ENCODE measurements at regions not wholly inside any gene's neighbourhood (a gene's known extent, or its start where the extent isn't known, plus 50 kb on each side); places are given as distances from the start of the nearest gene placed in this dataset.

DNA sequence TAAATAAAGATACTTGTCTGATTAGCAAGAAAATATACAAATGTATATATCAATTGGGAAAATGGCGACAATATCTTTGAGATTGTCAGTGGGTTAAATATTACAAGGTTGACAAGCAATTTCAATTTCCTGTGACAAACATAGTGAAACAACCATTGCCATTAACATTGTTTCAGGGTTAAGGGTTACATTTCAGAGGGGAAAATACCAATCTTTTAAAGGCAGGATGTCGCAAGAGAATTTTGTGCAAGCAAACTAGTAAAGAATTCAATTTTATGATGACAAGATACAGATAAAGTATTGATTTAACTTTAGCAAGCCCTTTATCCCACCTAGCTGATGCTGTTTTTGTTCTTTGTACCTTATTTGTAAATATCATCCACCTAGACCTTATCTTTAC, 305.8 kb upstream of the GRIA3 start:
- no peak for TF ChIP-seq POLR2A (IDR thresholded peaks at IDR 0.05; ENCODE audit: low read length)
- no peak for TF ChIP-seq TFCP2L1 (CRISPR knock-in tag; IDR thresholded peaks at IDR 0.05)
- no peak for TF ChIP-seq RAD21 (conservative IDR thresholded peaks at IDR 0.05 in 1 of 2, IDR thresholded peaks at IDR 0.05 in 1 of 2)
- TF ChIP-seq, protein P1, sequence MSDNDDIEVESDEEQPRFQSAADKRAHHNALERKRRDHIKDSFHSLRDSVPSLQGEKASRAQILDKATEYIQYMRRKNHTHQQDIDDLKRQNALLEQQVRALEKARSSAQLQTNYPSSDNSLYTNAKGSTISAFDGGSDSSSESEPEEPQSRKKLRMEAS (IDR thresholded peaks at IDR 0.05): no peak
- TF ChIP-seq NFE2L2 (conservative IDR thresholded peaks at IDR 0.05; ENCODE audit: low read length): no peak
- no peak for TF ChIP-seq CTCF (IDR thresholded peaks at IDR 0.05)
- TF ChIP-seq ZFP36 (IDR thresholded peaks at IDR 0.05; ENCODE audit: borderline replicate concordance, partially characterized antibody): no peak
- no peak for TF ChIP-seq HOXB5 (CRISPR knock-in tag; IDR thresholded peaks at IDR 0.05)
